SK-N-MC (cell line): ENCODE measurements at regions not wholly inside any gene's neighbourhood (a gene's known extent, or its start where the extent isn't known, plus 50 kb on each side); places are given as distances from the start of the nearest gene placed in this dataset.

Experiments used
- EZH2 ChIP-seq: fragments of 200-600 bp; sonication (generic); IDR thresholded peaks from one replicate; pipeline ENCODE4 v1.6.1; 2017; ENCODE audit warnings: antibody characterized with exemption
- POLR2AphosphoS5 ChIP-seq: IDR thresholded peaks from 2 replicates; pipeline ENCODE4 v1.6.1; 2012; ENCODE audit warnings: mild to moderate bottlenecking, low read depth, low read length, borderline replicate concordance

GRCh38 chr15:69947394-69947793, 150.3 kb downstream of the TLE3 start:
- TF ChIP-seq EZH2 (no peak), POLR2AphosphoS5 (no peak)
